Right atrium auricular region (tissue), 2 donors: ENCODE measurements at regions not wholly inside any gene's neighbourhood (a gene's known extent, or its start where the extent isn't known, plus 50 kb on each side); places are given as distances from the start of the nearest gene placed in this dataset.
"Not testable (repeated sequence)": the region's sequence is repeated elsewhere in the genome, so short reads cannot be mapped to it uniquely, and the experiment has no call there.

Experiments
- DNase-seq: peaks from one replicate; pipeline ENCODE4 v3.0.0-alpha.2; 2019; ENCODE audit warnings: low spot score
- H3K27ac ChIP-seq, 2 donors: fragments of 200-600 bp; sonication (generic); 1 replicate in 1 of 2; 2 replicates in 1 of 2; pipeline ENCODE4 v1.5.1; 2016 to 2019
- H3K27me3 ChIP-seq, 2 donors: fragments of 200-600 bp; sonication (generic); one replicate each; pipeline versions ENCODE4 v1.5.1 to v1.6.0; 2017 to 2019
- H3K36me3 ChIP-seq: fragments of 200-600 bp; sonication (generic); one replicate; pipeline ENCODE4 v1.5.1; 2016
- H3K4me1 ChIP-seq, 2 donors: fragments of 200-600 bp; sonication (generic); one replicate each; pipeline versions ENCODE4 v1.5.1 to v1.6.0; 2017 to 2019
- H3K4me3 ChIP-seq, 2 donors: fragments of 200-600 bp; sonication (generic); 1 replicate in 1 of 2; 2 replicates in 1 of 2; pipeline ENCODE4 v1.5.1; 2017 to 2019; ENCODE audit warnings: mild to moderate bottlenecking in 1 of 2, moderate library complexity in 1 of 2
- H3K9me3 ChIP-seq, 2 donors: fragments of 200-600 bp; sonication (generic); one replicate each; pipeline ENCODE4 v1.5.1; 2019
- TF ChIP-seq, protein P1 (sequence below), 2 donors: fragments of 200-600 bp; sonication (generic); IDR thresholded peaks; one replicate each; pipeline ENCODE4 v1.5.1; 2019; ENCODE audit warnings: antibody characterized with exemption in 2 of 2

DNA sequence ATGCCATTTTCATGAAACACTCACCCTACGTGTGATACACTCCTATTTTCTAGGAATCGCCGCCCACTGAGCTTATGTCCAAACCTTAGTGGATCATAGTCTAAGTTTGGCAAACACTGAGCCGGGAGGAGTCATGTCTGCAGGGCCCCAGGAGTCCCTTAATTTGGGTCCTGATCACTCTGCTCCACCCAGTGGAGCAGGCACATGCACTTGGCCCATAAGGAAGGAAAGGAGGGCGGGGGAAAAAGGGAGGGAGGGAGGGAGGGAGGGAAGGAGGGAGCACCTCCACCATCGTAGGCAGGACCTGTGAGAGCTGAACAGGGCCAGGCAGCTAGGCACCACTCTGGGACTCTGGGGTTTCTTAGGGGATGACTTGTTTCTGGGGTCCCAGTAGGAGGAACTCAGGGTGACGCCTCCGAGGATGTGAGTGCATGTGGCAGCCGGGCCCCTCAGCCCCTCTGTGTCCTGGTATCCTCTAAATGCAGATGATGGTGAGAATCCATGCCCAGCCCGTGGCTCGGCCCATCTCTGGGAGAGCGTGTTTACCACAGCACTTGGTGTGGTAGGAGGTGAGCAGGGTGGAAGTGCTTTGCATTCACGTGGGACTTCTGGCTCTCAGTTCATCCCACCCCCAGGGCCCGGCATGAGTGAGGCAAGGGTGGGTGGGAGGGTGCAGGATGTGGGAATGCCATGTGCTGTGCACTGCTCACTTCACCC lies 109.4 kb downstream of the KLF13 start:
- no peak for DNase-seq
- H3K27ac ChIP-seq: peak overlapping the region; percentile 79 to 81
- H3K36me3 ChIP-seq: no peaks in the 10 kb centered on the region
- no peaks in the 10 kb centered on the region for H3K27me3 ChIP-seq
- peaks cover 0 to 30% of the 10 kb centered on the region in 2 donors for H3K4me1 ChIP-seq
- TF ChIP-seq, protein P1, sequence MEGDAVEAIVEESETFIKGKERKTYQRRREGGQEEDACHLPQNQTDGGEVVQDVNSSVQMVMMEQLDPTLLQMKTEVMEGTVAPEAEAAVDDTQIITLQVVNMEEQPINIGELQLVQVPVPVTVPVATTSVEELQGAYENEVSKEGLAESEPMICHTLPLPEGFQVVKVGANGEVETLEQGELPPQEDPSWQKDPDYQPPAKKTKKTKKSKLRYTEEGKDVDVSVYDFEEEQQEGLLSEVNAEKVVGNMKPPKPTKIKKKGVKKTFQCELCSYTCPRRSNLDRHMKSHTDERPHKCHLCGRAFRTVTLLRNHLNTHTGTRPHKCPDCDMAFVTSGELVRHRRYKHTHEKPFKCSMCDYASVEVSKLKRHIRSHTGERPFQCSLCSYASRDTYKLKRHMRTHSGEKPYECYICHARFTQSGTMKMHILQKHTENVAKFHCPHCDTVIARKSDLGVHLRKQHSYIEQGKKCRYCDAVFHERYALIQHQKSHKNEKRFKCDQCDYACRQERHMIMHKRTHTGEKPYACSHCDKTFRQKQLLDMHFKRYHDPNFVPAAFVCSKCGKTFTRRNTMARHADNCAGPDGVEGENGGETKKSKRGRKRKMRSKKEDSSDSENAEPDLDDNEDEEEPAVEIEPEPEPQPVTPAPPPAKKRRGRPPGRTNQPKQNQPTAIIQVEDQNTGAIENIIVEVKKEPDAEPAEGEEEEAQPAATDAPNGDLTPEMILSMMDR (IDR thresholded peaks at IDR 0.05): no peak
- H3K9me3 ChIP-seq: no peaks in the 10 kb centered on the region
- H3K4me3 ChIP-seq: no peak overlapping the region

DNA sequence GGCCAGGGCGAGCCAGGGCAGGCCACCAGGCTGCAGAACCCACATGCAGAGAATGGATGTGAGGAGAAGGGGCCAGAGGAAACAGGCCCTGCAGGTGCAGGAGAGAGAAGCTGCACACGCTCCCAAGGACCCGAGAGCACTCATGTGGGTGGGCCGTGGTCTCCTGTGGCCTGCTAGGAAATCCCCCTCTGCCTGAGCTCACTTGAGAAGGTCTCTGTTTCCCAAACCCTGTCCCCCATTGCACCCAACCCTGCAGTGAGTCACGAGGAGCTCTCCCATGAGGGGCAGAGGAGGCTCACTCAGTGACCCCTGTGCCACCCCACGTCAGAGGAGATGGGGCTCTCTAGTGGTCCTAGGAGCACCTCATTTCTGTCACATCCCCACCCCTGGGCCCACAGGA lies 111.1 kb downstream of the KLF13 start:
- H3K9me3 ChIP-seq: no peaks in the 10 kb centered on the region
- H3K27ac ChIP-seq: no peak overlapping the region
- H3K4me3 ChIP-seq: no peak overlapping the region
- no peak for DNase-seq
- H3K36me3 ChIP-seq: no peaks in the 10 kb centered on the region
- peaks cover 0 to 42% of the 10 kb centered on the region in 2 donors for H3K4me1 ChIP-seq
- H3K27me3 ChIP-seq: no peaks in the 10 kb centered on the region
- TF ChIP-seq, protein P1 (IDR thresholded peaks at IDR 0.05): no peak

- no peaks in the 10 kb centered on the region for H3K27me3 ChIP-seq
- TF ChIP-seq, protein P1 (IDR thresholded peaks at IDR 0.05): no peak
- H3K36me3 ChIP-seq: no peaks in the 10 kb centered on the region
- peaks cover 0 to 42% of the 10 kb centered on the region in 2 donors for H3K4me1 ChIP-seq
- H3K9me3 ChIP-seq: no peaks in the 10 kb centered on the region
- no peak for DNase-seq
- peak overlapping the region in 1 of 2 donors; percentile 4 for H3K27ac ChIP-seq
- no peak overlapping the region for H3K4me3 ChIP-seq
Observed at GRCh38 chr15:31438601-31439265, 112.1 kb downstream of the KLF13 start.

- H3K4me3 ChIP-seq: no peak overlapping the region
- no peaks in the 10 kb centered on the region for H3K36me3 ChIP-seq
- TF ChIP-seq, protein P1 (IDR thresholded peaks at IDR 0.05): peak in 1 of 2 donors; percentile 22
- H3K27ac ChIP-seq: no peak overlapping the region
- peaks cover 0 to 42% of the 10 kb centered on the region in 2 donors for H3K4me1 ChIP-seq
- DNase-seq: no peak
- no peaks in the 10 kb centered on the region for H3K9me3 ChIP-seq
- no peaks in the 10 kb centered on the region for H3K27me3 ChIP-seq
Observed at GRCh38 chr15:31439328-31439727, 112.7 kb downstream of the KLF13 start.

GRCh38 chr15:31440216-31440615 lies 113.6 kb downstream of the KLF13 start:
- H3K36me3 ChIP-seq, DNase-seq, H3K9me3 ChIP-seq, H3K27me3 ChIP-seq: not testable (repeated sequence)
- Histone ChIP-seq H3K4me1 (peaks cover 0 to 35% of the 10 kb centered on the region in 2 donors), H3K4me3 (peak overlapping the region; percentile 47 to 63), H3K27ac (peak overlapping the region; percentile 76 to 85)

GRCh38 chr15:31440754-31441311 lies 114.2 kb downstream of the KLF13 start:
- TF ChIP-seq, protein P1 (IDR thresholded peaks at IDR 0.05): no peak
- no peak for DNase-seq
- Histone ChIP-seq H3K27me3 (no peaks in the 10 kb centered on the region), H3K9me3 (no peaks in the 10 kb centered on the region), H3K4me1 (peaks cover 0 to 29% of the 10 kb centered on the region in 2 donors), H3K4me3 (peak overlapping the region; percentile 47 to 63), H3K27ac (peak overlapping the region; percentile 76 to 85), H3K36me3 (no peaks in the 10 kb centered on the region)
